ENCODE measurements at regions not wholly inside any gene's neighbourhood (a gene's known extent, or its start where the extent isn't known, plus 50 kb on each side); places are given as distances from the start of the nearest gene placed in this dataset.
"Not testable (repeated sequence)": the region's sequence is repeated elsewhere in the genome, so short reads cannot be mapped to it uniquely, and the experiment has no call there.

DNA sequence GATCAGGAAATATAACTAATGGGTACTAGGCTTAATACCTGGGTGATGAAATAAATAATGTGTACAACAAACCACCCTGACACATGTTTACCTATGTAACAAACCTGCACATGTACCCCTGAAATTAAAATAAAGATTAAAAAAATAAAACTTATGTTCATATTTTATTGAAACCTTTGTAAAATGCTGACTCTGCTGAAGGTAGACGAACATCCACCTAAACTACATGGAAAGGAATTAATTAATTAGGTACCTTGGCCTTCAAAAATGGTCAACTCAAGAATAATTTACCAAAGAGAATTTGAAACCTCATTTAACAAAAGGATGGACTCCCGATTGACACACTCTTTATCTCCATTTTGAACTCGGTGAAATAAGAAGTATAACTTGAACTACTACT, 152.3 kb upstream of the OR13F1 start:
- TF ChIP-seq, protein P1, sequence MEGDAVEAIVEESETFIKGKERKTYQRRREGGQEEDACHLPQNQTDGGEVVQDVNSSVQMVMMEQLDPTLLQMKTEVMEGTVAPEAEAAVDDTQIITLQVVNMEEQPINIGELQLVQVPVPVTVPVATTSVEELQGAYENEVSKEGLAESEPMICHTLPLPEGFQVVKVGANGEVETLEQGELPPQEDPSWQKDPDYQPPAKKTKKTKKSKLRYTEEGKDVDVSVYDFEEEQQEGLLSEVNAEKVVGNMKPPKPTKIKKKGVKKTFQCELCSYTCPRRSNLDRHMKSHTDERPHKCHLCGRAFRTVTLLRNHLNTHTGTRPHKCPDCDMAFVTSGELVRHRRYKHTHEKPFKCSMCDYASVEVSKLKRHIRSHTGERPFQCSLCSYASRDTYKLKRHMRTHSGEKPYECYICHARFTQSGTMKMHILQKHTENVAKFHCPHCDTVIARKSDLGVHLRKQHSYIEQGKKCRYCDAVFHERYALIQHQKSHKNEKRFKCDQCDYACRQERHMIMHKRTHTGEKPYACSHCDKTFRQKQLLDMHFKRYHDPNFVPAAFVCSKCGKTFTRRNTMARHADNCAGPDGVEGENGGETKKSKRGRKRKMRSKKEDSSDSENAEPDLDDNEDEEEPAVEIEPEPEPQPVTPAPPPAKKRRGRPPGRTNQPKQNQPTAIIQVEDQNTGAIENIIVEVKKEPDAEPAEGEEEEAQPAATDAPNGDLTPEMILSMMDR (IDR thresholded peaks at IDR 0.05; ENCODE audit: insufficient read depth, low read depth, low read length, missing control alignments), result no peak
- H3K4me3 ChIP-seq (ENCODE audit: low read depth, low read length), result no peak overlapping the region
- no peak for DNase-seq (ENCODE audit: low read depth)

DNA sequence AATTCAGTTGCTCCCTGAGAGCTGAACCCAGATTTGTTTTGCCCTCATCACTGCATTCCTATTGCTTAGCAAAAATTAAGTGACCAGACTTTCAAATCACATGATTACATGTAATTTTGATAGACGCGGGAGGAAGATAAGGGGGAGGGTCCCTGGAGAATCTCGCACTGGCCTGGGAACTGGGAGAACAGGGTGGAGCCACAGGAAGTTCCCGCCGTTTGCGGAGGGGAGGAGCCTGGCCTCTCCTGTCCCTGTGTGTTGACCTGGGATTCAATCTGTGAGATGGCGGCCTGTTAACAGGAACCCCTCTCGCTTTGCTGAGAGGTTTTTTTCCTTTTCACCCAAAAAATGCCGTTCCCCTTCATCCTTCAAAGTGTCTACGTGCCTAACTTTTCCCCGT, 142.9 kb upstream of the OR13F1 start:
- TF ChIP-seq, protein P1 (IDR thresholded peaks at IDR 0.05; ENCODE audit: insufficient read depth, low read depth, low read length, missing control alignments), result no peak
- no peak overlapping the region for H3K4me3 ChIP-seq (ENCODE audit: low read depth, low read length)

DNA sequence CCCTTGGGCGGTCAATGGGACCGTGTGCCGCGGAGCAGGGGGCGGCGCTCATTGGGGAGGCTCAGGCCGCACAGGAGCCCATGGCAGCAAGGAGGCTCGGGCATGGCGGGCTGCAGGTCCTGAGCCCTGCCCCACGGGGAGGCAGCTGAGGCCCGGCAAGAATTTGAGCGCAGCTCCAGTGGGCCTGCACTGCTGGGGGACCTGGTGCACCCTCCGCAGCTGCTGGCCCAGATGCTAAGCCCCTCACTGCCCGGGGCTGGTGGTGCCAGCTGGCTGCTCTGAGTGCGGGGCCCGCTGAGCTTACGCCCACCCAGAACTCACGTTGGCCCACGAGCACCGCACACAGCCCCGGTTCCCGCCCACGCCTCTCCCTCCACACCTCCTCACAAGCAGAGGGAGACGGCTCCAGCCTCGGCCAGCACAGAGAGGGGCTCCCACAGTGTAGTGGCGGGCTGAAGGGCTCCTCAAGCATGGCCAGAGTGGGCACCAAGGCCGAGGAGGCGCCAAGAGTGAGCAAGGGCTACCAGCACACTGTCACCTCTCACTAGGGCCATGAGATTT, 141.1 kb upstream of the OR13F1 start:
- H3K4me3 ChIP-seq (ENCODE audit: low read depth, low read length), result no peak overlapping the region
- DNase-seq (ENCODE audit: low read depth), result no peak

More for the DNA sequence above, 142.9 kb upstream of the OR13F1 start:
- no peak for DNase-seq (ENCODE audit: low read depth)

DNA sequence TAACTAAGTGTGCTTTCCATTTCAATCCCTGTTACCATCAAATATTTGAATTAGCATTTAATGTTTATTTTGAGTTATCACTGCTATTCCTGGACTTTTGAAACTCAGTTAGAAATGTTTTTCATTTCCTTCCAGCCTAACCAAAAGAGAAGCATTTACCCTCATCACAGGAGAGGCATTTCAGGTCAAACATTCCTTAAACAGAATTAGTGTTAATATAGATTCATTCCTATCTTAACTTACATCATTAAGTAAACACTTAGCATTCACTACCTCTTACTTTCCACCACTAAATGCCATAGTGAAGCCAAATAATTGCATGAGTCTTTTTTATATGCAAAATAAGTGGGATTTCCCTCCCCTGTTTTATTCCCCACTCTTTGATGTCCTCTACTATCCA, 136.6 kb upstream of the OR13F1 start:
- no peak overlapping the region for H3K4me3 ChIP-seq (ENCODE audit: low read depth, low read length)
- no peak for DNase-seq (ENCODE audit: low read depth)
- TF ChIP-seq, protein P1 (IDR thresholded peaks at IDR 0.05; ENCODE audit: insufficient read depth, low read depth, low read length, missing control alignments), result no peak

More for the DNA sequence above, 141.1 kb upstream of the OR13F1 start:
- TF ChIP-seq, protein P1 (IDR thresholded peaks at IDR 0.05; ENCODE audit: insufficient read depth, low read depth, low read length, missing control alignments), result no peak

DNA sequence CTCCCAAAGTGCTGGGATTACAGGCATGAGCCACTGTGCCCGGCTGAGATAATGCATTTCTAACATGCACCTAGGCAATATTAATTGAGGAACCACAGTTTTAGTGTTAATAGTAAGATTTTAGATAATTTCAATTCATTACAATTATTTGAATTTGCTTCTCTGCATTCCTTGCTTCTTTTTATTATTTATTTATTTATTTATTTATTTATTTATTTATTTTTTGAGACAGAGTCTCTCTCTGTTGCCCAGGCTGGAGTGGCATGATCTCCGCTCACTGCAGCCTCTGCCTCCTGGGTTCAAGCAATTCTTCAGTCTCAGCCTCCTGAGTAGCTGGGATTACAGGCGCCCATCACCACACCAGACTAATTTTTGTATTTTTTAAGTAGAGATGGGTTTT, 135.7 kb upstream of the OR13F1 start:
- not testable (repeated sequence) for H3K4me3 ChIP-seq (ENCODE audit: low read depth, low read length); DNase-seq (ENCODE audit: low read depth)

DNA sequence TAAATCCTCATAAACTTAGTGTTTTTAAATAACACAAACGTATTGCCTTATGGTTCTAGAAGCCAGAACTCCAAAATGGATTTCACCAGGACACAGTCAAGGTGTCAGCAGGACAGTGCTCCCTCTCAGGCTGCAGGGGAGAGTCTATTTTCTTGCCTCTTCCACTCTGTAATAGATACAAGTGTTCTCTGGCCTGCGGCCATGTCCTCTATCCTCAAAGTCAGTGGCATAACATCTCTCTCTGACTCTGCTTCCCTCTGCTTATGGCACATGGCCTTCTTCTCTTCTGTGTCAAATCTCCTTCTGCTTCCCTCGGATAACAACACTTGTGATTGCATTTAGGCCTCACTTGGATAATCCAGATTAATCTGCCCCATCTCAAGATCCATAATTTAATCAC, 129.4 kb upstream of the OR13F1 start:
- no peak overlapping the region for H3K4me3 ChIP-seq (ENCODE audit: low read depth, low read length)
- TF ChIP-seq, protein P1 (IDR thresholded peaks at IDR 0.05; ENCODE audit: insufficient read depth, low read depth, low read length, missing control alignments), result no peak
- no peak for DNase-seq (ENCODE audit: low read depth)

DNA sequence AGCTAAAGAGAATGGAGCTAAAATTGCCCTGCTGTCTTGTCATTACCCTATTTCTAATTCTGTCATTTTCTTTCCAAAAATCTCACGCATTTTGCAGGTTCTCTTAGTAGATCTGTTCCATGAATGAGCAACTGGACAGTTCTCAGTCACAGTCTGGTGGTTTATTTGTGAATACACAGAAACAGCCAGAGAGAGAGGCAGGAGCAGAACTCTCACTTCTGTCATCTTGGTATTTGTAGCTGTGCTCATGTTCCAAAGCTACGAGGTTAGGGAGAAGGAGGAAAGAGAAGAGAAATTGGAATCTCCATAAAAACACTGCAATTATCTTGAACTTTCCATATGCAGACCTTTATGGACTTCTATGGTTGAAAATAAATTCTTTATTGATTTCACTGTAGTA, 118.0 kb upstream of the OR13F1 start:
- no peak for DNase-seq (ENCODE audit: low read depth)
- TF ChIP-seq, protein P1 (IDR thresholded peaks at IDR 0.05; ENCODE audit: insufficient read depth, low read depth, low read length, missing control alignments), result no peak
- H3K4me3 ChIP-seq (ENCODE audit: low read depth, low read length), result no peak overlapping the region
